Mucosa of descending colon (tissue), 3 donors: ENCODE measurements at regions not wholly inside any gene's neighbourhood (a gene's known extent, or its start where the extent isn't known, plus 50 kb on each side); places are given as distances from the start of the nearest gene placed in this dataset.

Experiments used
- ATAC-seq: fragments of 200-7000 bp; cut with Tn5 transposase; one replicate; pipeline ENCODE4 v1.9.1; 2020; ENCODE audit warnings: mild to moderate bottlenecking, moderate library complexity
- DNase-seq, 3 donors: peaks; one replicate each; pipeline ENCODE4 v3.0.0-alpha.2; 2020
- H3K36me3 ChIP-seq: fragments of 200-600 bp; one replicate; pipeline ENCODE4 v1.8.0; 2021; ENCODE audit warnings: low read depth, mild to moderate bottlenecking
- H3K4me1 ChIP-seq: fragments of 200-600 bp; one replicate; pipeline ENCODE4 v1.8.0; 2021; ENCODE audit warnings: low read depth, mild to moderate bottlenecking
- H3K4me3 ChIP-seq: fragments of 200-600 bp; one replicate; pipeline ENCODE4 v1.8.0; 2021; ENCODE audit warnings: mild to moderate bottlenecking
- H3K9me3 ChIP-seq: fragments of 200-600 bp; one replicate; pipeline ENCODE4 v1.8.0; 2021; ENCODE audit warnings: mild to moderate bottlenecking
- CTCF ChIP-seq: fragments of 200-600 bp; IDR thresholded peaks from one replicate; pipeline ENCODE4 v1.8.0; 2022; ENCODE audit warnings: antibody characterized with exemption, mild to moderate bottlenecking
- intact Hi-C, 2 donors: fragments of 100-400 bp; cut with DNase I in 1 of 2; cut with micrococcal nuclease in 1 of 2; formaldehyde crosslinking; loops; one replicate each; pipeline versions ENCODE4 v1.11.0 to v1.11.1; 2022; cut with DNase I, micrococcal nuclease
- donor health status: DM: no; HTN: no; CAD: no; lungs with moderate emphysema.
- donor health status: DM: no; HTN: no; CAD: no.
- donor health status: DM: no; HTN: yes; CAD: no.

- intact Hi-C loops: no loop called here
- DNase-seq (no peak), ATAC-seq (no peak)
Observed at GRCh38 chr3:153439780-153440179, 277.8 kb downstream of the RAP2B start.

DNA sequence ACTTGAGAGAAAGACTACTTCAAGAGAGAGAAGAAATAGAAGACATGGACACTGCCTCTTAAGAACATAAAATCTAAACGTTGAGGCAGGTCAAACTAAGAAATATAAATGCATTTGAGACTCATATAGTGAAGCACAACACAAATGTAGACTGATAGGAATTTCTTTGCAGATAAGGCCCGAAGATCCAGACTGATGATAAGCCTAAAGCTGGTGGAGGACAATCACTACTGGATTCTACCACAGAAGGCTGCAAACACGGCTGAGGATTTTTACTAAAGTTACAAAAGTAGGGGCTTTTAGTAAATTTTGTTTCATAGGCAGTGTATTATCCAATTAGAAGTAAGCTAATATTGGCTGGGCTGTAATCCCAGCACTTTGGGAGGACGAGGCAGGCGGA lies 278.3 kb downstream of the RAP2B start:
- Histone ChIP-seq H3K9me3 (no peaks in the 10 kb centered on the region), H3K36me3 (no peaks in the 10 kb centered on the region), H3K4me3 (no peak overlapping the region), H3K4me1 (no peaks in the 10 kb centered on the region)
- no peak for ATAC-seq
- intact Hi-C loops: no loop called here
- no peak for DNase-seq
- TF ChIP-seq CTCF: no peak

More at GRCh38 chr3:153439780-153440179, 277.8 kb downstream of the RAP2B start:
- no peak for TF ChIP-seq CTCF
- no peaks in the 10 kb centered on the region for H3K9me3 ChIP-seq
- H3K36me3 ChIP-seq: no peaks in the 10 kb centered on the region
- H3K4me3 ChIP-seq: no peak overlapping the region
- no peaks in the 10 kb centered on the region for H3K4me1 ChIP-seq

DNA sequence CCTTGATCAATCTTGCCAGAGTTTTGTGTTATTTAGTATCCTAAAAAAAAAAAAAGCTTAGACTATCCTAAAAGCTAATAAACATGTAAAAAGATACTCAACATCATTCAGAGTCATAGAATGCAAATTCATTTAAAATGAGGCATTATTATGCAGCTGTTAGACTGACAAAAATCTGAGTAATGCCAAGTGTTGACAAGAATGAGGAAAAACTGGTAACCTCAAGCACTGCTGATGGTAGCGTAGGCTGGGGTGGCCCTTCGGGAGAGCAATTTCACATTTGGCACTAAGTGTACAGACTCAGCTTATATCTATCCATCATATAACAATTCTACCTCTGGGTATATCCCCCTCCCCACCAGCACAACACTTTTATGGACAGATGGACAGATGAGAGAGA lies 280.4 kb downstream of the RAP2B start:
- ATAC-seq: no peak

DNA sequence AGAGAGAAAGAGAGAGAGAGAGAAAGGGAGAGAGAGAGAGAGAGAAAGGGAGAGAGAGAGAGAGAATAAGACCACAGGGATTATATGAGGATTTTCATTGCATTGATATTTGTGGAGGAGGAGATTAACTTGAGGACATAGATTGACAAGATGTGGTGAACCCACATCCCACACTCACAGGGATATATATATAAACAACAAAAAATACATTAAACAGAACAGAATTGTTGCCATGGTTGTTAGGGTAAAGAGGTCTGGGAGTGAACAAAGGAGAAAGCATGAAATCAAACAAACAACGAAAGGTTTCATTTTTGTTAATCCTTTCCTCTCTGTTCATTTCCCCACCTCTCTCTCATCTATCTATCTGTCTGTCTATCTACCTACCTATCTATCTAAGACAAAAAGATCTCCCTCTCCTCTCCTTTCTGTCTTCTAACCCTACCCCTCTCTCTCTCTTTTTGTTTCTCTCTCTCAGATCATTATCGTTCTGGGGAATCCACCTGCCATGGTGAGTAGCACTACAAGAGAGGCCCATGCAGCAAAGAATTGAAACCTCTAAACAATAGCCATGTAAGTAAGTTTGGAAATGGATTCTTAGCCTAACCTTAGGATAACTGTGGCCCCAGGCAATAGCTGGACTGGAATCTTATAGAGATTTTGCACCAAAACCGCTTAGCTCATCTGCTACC lies 280.9 kb downstream of the RAP2B start:
- H3K4me3 ChIP-seq: no peak overlapping the region
- H3K9me3 ChIP-seq: no peaks in the 10 kb centered on the region
- H3K36me3 ChIP-seq: no peaks in the 10 kb centered on the region
- H3K4me1 ChIP-seq: no peaks in the 10 kb centered on the region
- no peak for ATAC-seq
- no peak for DNase-seq
- TF ChIP-seq CTCF: no peak
- intact Hi-C loops: no loop called here

More for the DNA sequence above, 280.4 kb downstream of the RAP2B start:
- no peak overlapping the region for H3K4me3 ChIP-seq
- H3K4me1 ChIP-seq: no peaks in the 10 kb centered on the region
- no peak for DNase-seq
- no peak for TF ChIP-seq CTCF
- intact Hi-C loops: no loop called here
- no peaks in the 10 kb centered on the region for H3K9me3 ChIP-seq
- H3K36me3 ChIP-seq: no peaks in the 10 kb centered on the region

GRCh38 chr3:153443961-153444360 lies 281.9 kb downstream of the RAP2B start:
- no peaks in the 10 kb centered on the region for H3K4me1 ChIP-seq
- no peaks in the 10 kb centered on the region for H3K36me3 ChIP-seq
- no peak for ATAC-seq
- H3K9me3 ChIP-seq: no peaks in the 10 kb centered on the region
- TF ChIP-seq CTCF: no peak
- no peak for DNase-seq
- intact Hi-C loops: no loop called here
- no peak overlapping the region for H3K4me3 ChIP-seq

DNA sequence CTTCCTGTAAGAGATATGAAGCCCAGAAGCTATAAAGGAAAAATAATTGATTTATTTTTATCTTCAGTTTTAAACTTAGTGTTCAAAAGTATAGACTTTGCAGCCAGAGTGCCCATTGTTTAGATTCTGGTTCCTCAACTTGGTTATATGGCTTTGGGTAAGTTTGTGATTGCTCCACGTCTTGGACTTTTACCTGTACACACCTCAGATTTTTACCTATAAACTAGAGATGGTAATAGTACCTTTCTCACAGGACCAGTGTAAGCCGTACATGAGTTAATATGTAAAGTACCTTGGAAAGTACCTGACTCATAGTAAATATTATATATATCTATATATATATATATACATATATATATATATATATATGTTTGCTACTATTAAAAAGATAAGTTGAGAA lies 283.8 kb downstream of the RAP2B start:
- Histone ChIP-seq H3K9me3 (no peaks in the 10 kb centered on the region), H3K4me3 (no peak overlapping the region), H3K36me3 (no peaks in the 10 kb centered on the region), H3K4me1 (no peaks in the 10 kb centered on the region)
- TF ChIP-seq CTCF: no peak
- intact Hi-C loops: no loop called here
- peak in 1 of 3 donors; percentile 29 for DNase-seq
- peak; percentile 97 for ATAC-seq
